Epithelial cell of proximal tubule (primary cell): ENCODE measurements at regions not wholly inside any gene's neighbourhood (a gene's known extent, or its start where the extent isn't known, plus 50 kb on each side); places are given as distances from the start of the nearest gene placed in this dataset.

Experiments used
- DNase-seq: peaks from one replicate; pipeline ENCODE4 v3.0.0-alpha.2; 2011; ENCODE audit warnings: low read depth
- H3K4me3 ChIP-seq: 2 replicates; pipeline ENCODE4 v1.5.1; 2011; ENCODE audit warnings: low read depth, mild to moderate bottlenecking, low read length
- CTCF ChIP-seq: conservative IDR thresholded peaks from 2 replicates; pipeline ENCODE4 v1.5.1; 2012; ENCODE audit warnings: low read depth, mild to moderate bottlenecking, low read length

- no peak for TF ChIP-seq CTCF
- no peak overlapping the region for H3K4me3 ChIP-seq
- DNase-seq: no peak
These were observed 488.5 kb downstream of the SOX6 start for GRCh38 chr11:15867871-15868270.

- no peak overlapping the region for H3K4me3 ChIP-seq
- no peak for TF ChIP-seq CTCF
- no peak for DNase-seq
These were observed 485.4 kb downstream of the SOX6 start for GRCh38 chr11:15870911-15871310.

GRCh38 chr11:15871904-15872626, 484.3 kb downstream of the SOX6 start:
- DNase-seq: no peak
- no peak overlapping the region for H3K4me3 ChIP-seq
- no peak for TF ChIP-seq CTCF

GRCh38 chr11:15873501-15873900, 482.8 kb downstream of the SOX6 start:
- no peak for TF ChIP-seq CTCF
- no peak overlapping the region for H3K4me3 ChIP-seq
- no peak for DNase-seq

GRCh38 chr11:15874704-15875103, 481.6 kb downstream of the SOX6 start:
- no peak for TF ChIP-seq CTCF
- no peak overlapping the region for H3K4me3 ChIP-seq
- DNase-seq: no peak

GRCh38 chr11:15875393-15875792, 481.0 kb downstream of the SOX6 start:
- TF ChIP-seq CTCF: no peak
- no peak for DNase-seq
- H3K4me3 ChIP-seq: no peak overlapping the region

GRCh38 chr11:15875943-15876342, 480.4 kb downstream of the SOX6 start:
- TF ChIP-seq CTCF: no peak
- H3K4me3 ChIP-seq: no peak overlapping the region
- DNase-seq: no peak
